SKM-1 (cell line): ENCODE measurements at regions not wholly inside any gene's neighbourhood (a gene's known extent, or its start where the extent isn't known, plus 50 kb on each side); places are given as distances from the start of the nearest gene placed in this dataset.

Experiments
- DNase-seq: peaks from one replicate; lab custom pipeline; 2025; ENCODE audit not compliant: unreplicated experiment; lab: John Stamatoyannopoulos, UW

GRCh38 chrX:147828719-147829118 lies 83.0 kb upstream of the FMR1 start:
- no peak for DNase-seq

GRCh38 chrX:147832707-147833348 lies 78.9 kb upstream of the FMR1 start:
- no peak for DNase-seq

- DNase-seq: no peak
Measured at GRCh38 chrX:147838465-147839131, 73.1 kb upstream of the FMR1 start.

- no peak for DNase-seq
Measured at GRCh38 chrX:147846676-147847075, 65.0 kb upstream of the FMR1 start.

- DNase-seq: no peak
Measured at GRCh38 chrX:147847999-147848398, 63.7 kb upstream of the FMR1 start.

- DNase-seq: no peak
Measured at GRCh38 chrX:147848543-147849443, 62.9 kb upstream of the FMR1 start.

- DNase-seq: no peak
Measured at GRCh38 chrX:147850875-147851274, 60.8 kb upstream of the FMR1 start.

- no peak for DNase-seq
Measured at GRCh38 chrX:147853701-147854100, 58.0 kb upstream of the FMR1 start.

GRCh38 chrX:147859666-147860065 lies 52.1 kb upstream of the FMR1 start:
- DNase-seq: no peak
